H9 (cell line): ENCODE measurements at regions not wholly inside any gene's neighbourhood (a gene's known extent, or its start where the extent isn't known, plus 50 kb on each side); places are given as distances from the start of the nearest gene placed in this dataset.

Source experiments
- DNase-seq: peaks from one replicate; pipeline ENCODE4 v3.0.0-alpha.2; 2017
- H2AFZ ChIP-seq: one replicate; pipeline ENCODE4 v1.6.1; 2013; ENCODE audit warnings: mild to moderate bottlenecking, low read length, control low read depth, moderate library complexity
- H2AK5ac ChIP-seq: 2 replicates; pipeline ENCODE4 v1.6.1; 2013; ENCODE audit warnings: low read length, control low read depth, mixed read lengths; ENCODE audit not compliant: insufficient read length
- H2BK120ac ChIP-seq: one replicate; pipeline ENCODE4 v1.6.1; 2013; ENCODE audit warnings: low read depth, mild to moderate bottlenecking, low read length, control low read depth, inconsistent platforms; ENCODE audit not compliant: poor library complexity, severe bottlenecking
- H2BK12ac ChIP-seq: 2 replicates; pipeline ENCODE4 v1.6.1; 2013; ENCODE audit warnings: low read length, control low read depth, mixed read lengths, low read depth; ENCODE audit not compliant: insufficient read length
- H2BK15ac ChIP-seq: 2 replicates; pipeline ENCODE4 v1.6.1; 2013; ENCODE audit warnings: low read depth, low read length, control low read depth
- H2BK20ac ChIP-seq: one replicate; pipeline ENCODE4 v1.6.1; 2013; ENCODE audit warnings: low read depth, mild to moderate bottlenecking, low read length, control low read depth, inconsistent platforms; ENCODE audit not compliant: poor library complexity, severe bottlenecking
- H2BK5ac ChIP-seq: 2 replicates; pipeline ENCODE4 v1.6.1; 2013; ENCODE audit warnings: low read length, control low read depth, mixed read lengths; ENCODE audit not compliant: insufficient read length
- H3K14ac ChIP-seq: 2 replicates; pipeline ENCODE4 v1.6.1; 2013; ENCODE audit warnings: low read length, control low read depth; ENCODE audit not compliant: insufficient read depth
- H3K18ac ChIP-seq: 2 replicates; pipeline ENCODE4 v1.6.1; 2013; ENCODE audit warnings: low read depth, mild to moderate bottlenecking, mixed read lengths, low read length, control low read depth; ENCODE audit not compliant: insufficient read length
- H3K23ac ChIP-seq: 2 replicates; pipeline ENCODE4 v1.6.1; 2013; ENCODE audit warnings: low read length, control low read depth, mixed read lengths, low read depth; ENCODE audit not compliant: insufficient read length
- H3K23me2 ChIP-seq: 2 replicates; pipeline ENCODE4 v1.6.1; 2013; ENCODE audit warnings: low read depth, mild to moderate bottlenecking, mixed read lengths, low read length, control low read depth; ENCODE audit not compliant: insufficient read length, poor library complexity, severe bottlenecking
- H3K27ac ChIP-seq: 2 replicates; pipeline ENCODE4 v1.5.1; 2013; ENCODE audit warnings: low read length, control low read depth, mixed read lengths, low read depth; ENCODE audit not compliant: insufficient read length
- H3K27me3 ChIP-seq: 2 replicates; pipeline ENCODE4 v1.6.1; 2013; ENCODE audit warnings: low read length, control low read depth, inconsistent platforms; ENCODE audit not compliant: insufficient read depth
- H3K4ac ChIP-seq: 2 replicates; pipeline ENCODE4 v1.6.1; 2013; ENCODE audit warnings: low read depth, mild to moderate bottlenecking, control low read depth, inconsistent platforms, low read length, moderate library complexity
- H3K4me1 ChIP-seq: 2 replicates; pipeline ENCODE4 v1.6.1; 2013; ENCODE audit warnings: low read length, control low read depth, inconsistent platforms; ENCODE audit not compliant: insufficient read depth
- H3K4me2 ChIP-seq: 2 replicates; pipeline ENCODE4 v1.6.1; 2013; ENCODE audit warnings: low read length, control low read depth, mixed read lengths; ENCODE audit not compliant: insufficient read length, insufficient read depth
- H3K56ac ChIP-seq: 2 replicates; pipeline ENCODE4 v1.6.1; 2013; ENCODE audit warnings: low read depth, mild to moderate bottlenecking, mixed read lengths, low read length, control low read depth; ENCODE audit not compliant: insufficient read length
- H3K79me1 ChIP-seq: 2 replicates; pipeline ENCODE4 v1.6.1; 2013; ENCODE audit warnings: low read depth, mild to moderate bottlenecking, moderate library complexity, low read length, control low read depth, inconsistent platforms; ENCODE audit not compliant: insufficient read depth, poor library complexity, severe bottlenecking
- H3K79me2 ChIP-seq: 2 replicates; pipeline ENCODE4 v1.6.1; 2013; ENCODE audit warnings: low read length, control low read depth, inconsistent platforms; ENCODE audit not compliant: insufficient read depth
- H3K9ac ChIP-seq: 2 replicates; pipeline ENCODE4 v1.6.1; 2013; ENCODE audit warnings: low read length, control low read depth, mixed read lengths; ENCODE audit not compliant: insufficient read length; ENCODE audit errors: extremely low read depth
- H3K9me3 ChIP-seq: one replicate; pipeline ENCODE4 v1.6.1; 2013; ENCODE audit warnings: low read depth, low read length, inconsistent platforms; ENCODE audit not compliant: control insufficient read depth
- H3T11ph ChIP-seq: one replicate; pipeline ENCODE4 v1.6.1; 2013; ENCODE audit warnings: mild to moderate bottlenecking, low read length, control low read depth, inconsistent platforms
- H4K20me1 ChIP-seq: one replicate; pipeline ENCODE4 v1.6.1; 2013; ENCODE audit not compliant: control insufficient read depth, insufficient read length, insufficient read depth
- H4K5ac ChIP-seq: 2 replicates; pipeline ENCODE4 v1.6.1; 2013; ENCODE audit warnings: low read depth, mild to moderate bottlenecking, mixed read lengths, low read length, control low read depth; ENCODE audit not compliant: insufficient read length
- H4K8ac ChIP-seq: replicated peaks from 2 replicates; pipeline ENCODE4 v1.6.1; 2013; ENCODE audit warnings: low read length, control low read depth, mixed read lengths, low read depth; ENCODE audit not compliant: insufficient read length
- H4K91ac ChIP-seq: 2 replicates; pipeline ENCODE4 v1.6.1; 2013; ENCODE audit warnings: low read depth, mild to moderate bottlenecking, moderate library complexity, mixed read lengths, low read length, control low read depth; ENCODE audit not compliant: insufficient read length
- H3K27ac Mint-ChIP-seq, 3 experiments: 2 replicates in 2 of 3; 3 replicates in 1 of 3; pipeline ENCODE4 v1.8.0; 2020 to 2021; ENCODE audit warnings: mixed read lengths in 3 of 3, mild to moderate bottlenecking in 1 of 3, moderate library complexity in 1 of 3
- H3K27me3 Mint-ChIP-seq: 2 replicates; pipeline ENCODE4 v1.8.0; 2021; ENCODE audit warnings: low read depth, mild to moderate bottlenecking, moderate library complexity, mixed read lengths
- H3K36me3 Mint-ChIP-seq, 3 experiments: 2 replicates in 2 of 3; 3 replicates in 1 of 3; pipeline ENCODE4 v1.8.0; 2020 to 2021; ENCODE audit warnings: low read depth in 3 of 3, mixed read lengths in 3 of 3; ENCODE audit not compliant: insufficient read depth in 1 of 3
- H3K4me1 Mint-ChIP-seq, 2 experiments: 2 replicates each; pipeline ENCODE4 v1.8.0; 2020; ENCODE audit warnings: mixed read lengths in 2 of 2
- H3K4me3 Mint-ChIP-seq, 2 experiments: 2 replicates in 1 of 2; 3 replicates in 1 of 2; pipeline ENCODE4 v1.8.0; 2020 to 2021; ENCODE audit warnings: mild to moderate bottlenecking in 2 of 2, mixed read lengths in 2 of 2, moderate library complexity in 1 of 2
- H3K9me3 Mint-ChIP-seq, 2 experiments: 2 replicates in 1 of 2; 3 replicates in 1 of 2; pipeline ENCODE4 v1.8.0; 2020; ENCODE audit warnings: mild to moderate bottlenecking in 2 of 2, mixed read lengths in 2 of 2, moderate library complexity in 1 of 2
- CTCF ChIP-seq: fragments of 200-600 bp; sonication (generic); conservative IDR thresholded peaks from 3 replicates; pipeline ENCODE4 v1.8.0; 2021; ENCODE audit warnings: antibody characterized with exemption, mild to moderate bottlenecking
- WGBS: extraction: QIAGEN DNeasy Blood & Tissue Kit; methylation state at CpG from one replicate; pipeline ENCODE4 v1.1.7; 2013; ENCODE audit warnings: missing lambda C conversion rate, low lambda C conversion rate, mixed read lengths; ENCODE audit not compliant: insufficient read length; ENCODE audit errors: extremely low coverage; 5-methylcytosine and 5-hydroxymethylcytosine counted together

- H3T11ph ChIP-seq, result no peak overlapping the region
- no peak overlapping the region for H3K18ac ChIP-seq
- H3K4ac ChIP-seq, result no peak overlapping the region
- H3K4me2 ChIP-seq, result no peak overlapping the region
- H3K23ac ChIP-seq, result no peak overlapping the region
- no peaks in the 10 kb centered on the region for H3K9me3 Mint-ChIP-seq
- no peaks in the 10 kb centered on the region for H3K79me1 ChIP-seq
- H3K36me3 Mint-ChIP-seq, result no peaks in the 10 kb centered on the region
- no peak overlapping the region for H3K14ac ChIP-seq
- no peaks in the 10 kb centered on the region for H3K23me2 ChIP-seq
- DNase-seq, result no peak
- H3K9me3 ChIP-seq, result no peaks in the 10 kb centered on the region
- no peaks in the 10 kb centered on the region for H3K4me1 Mint-ChIP-seq
- H3K56ac ChIP-seq, result no peak overlapping the region
- no peaks in the 10 kb centered on the region for H3K4me1 ChIP-seq
- H4K20me1 ChIP-seq, result no peaks in the 10 kb centered on the region
- H2BK12ac ChIP-seq, result no peak overlapping the region
- no peak overlapping the region for H3K9ac ChIP-seq
- no peak overlapping the region for H3K27ac ChIP-seq
- H4K5ac ChIP-seq, result no peak overlapping the region
- no peak overlapping the region for H2BK20ac ChIP-seq
- H2BK15ac ChIP-seq, result no peak overlapping the region
- no peaks in the 10 kb centered on the region for H3K79me2 ChIP-seq
- no peak overlapping the region for H2AK5ac ChIP-seq
- no peaks in the 10 kb centered on the region for H3K27me3 Mint-ChIP-seq
- H3K27me3 ChIP-seq, result no peaks in the 10 kb centered on the region
- no peak overlapping the region for H2BK120ac ChIP-seq
- no peak overlapping the region for H3K4me3 Mint-ChIP-seq
- WGBS, result no CpG with 5 or more reads among the region's 3 CpGs
- H4K91ac ChIP-seq, result no peak overlapping the region
- no peak overlapping the region for H4K8ac ChIP-seq
- no peak overlapping the region for H2AFZ ChIP-seq
- H2BK5ac ChIP-seq, result no peak overlapping the region
- no peak overlapping the region for H3K27ac Mint-ChIP-seq
- no peak for TF ChIP-seq CTCF
These were observed 73.1 kb upstream of the GALNT2 start for GRCh38 chr1:229993894-229994293.
